ENCODE measurements at regions not wholly inside any gene's neighbourhood (a gene's known extent, or its start where the extent isn't known, plus 50 kb on each side); places are given as distances from the start of the nearest gene placed in this dataset.

- H3K9me2 ChIP-seq (ENCODE audit: insufficient read depth) = no peaks in the 10 kb centered on the region
- ATAC-seq (no peak), DNase-seq (ENCODE audit: low read depth, low spot score) (no peak)
- no peak overlapping the region for H3K9ac ChIP-seq (ENCODE audit: low read length)
- H3K4me1 ChIP-seq (ENCODE audit: control insufficient read depth in 1 of 2, insufficient read depth in 2 of 2, low read length in 2 of 2) = no peaks in the 10 kb centered on the region
- H3K4me2 ChIP-seq (ENCODE audit: low read length) = no peak overlapping the region
- no peak overlapping the region for H3K27ac ChIP-seq (ENCODE audit: low read depth, low read length)
- RAD21 ChIA-PET (ENCODE audit: low non-redundant PET in 1 of 2, low total read pairs in 2 of 2, uncharacterized antibody in 2 of 2, unreplicated experiment in 2 of 2) = no interaction called here
- no peaks in the 10 kb centered on the region for H3K36me3 ChIP-seq (ENCODE audit: control insufficient read depth in 1 of 2, insufficient read depth in 2 of 2, low read length in 2 of 2)
- intact Hi-C loops (cut with micrococcal nuclease) = no loop called here
- POLR2A ChIA-PET = no interaction called here
- CTCF ChIA-PET = no interaction called here
- no peaks in the 10 kb centered on the region for H3K27me3 ChIP-seq (ENCODE audit: insufficient read depth, low read length)
- BruUV-seq (replicated peaks) = no TSS peak
- H2AFZ ChIP-seq (ENCODE audit: low read depth, low read length, poor library complexity, severe bottlenecking) = no peak overlapping the region
- no peak for TF ChIP-seq EZH2phosphoT487 (IDR thresholded peaks at IDR 0.05; ENCODE audit: borderline replicate concordance)
- TF ChIP-seq RAD21 (IDR thresholded peaks at IDR 0.05; ENCODE audit: low read depth) = no peak
- TF ChIP-seq CBX3 (IDR thresholded peaks at IDR 0.05; ENCODE audit: low read depth) = no peak
- TF ChIP-seq YY1 (IDR thresholded peaks at IDR 0.05; ENCODE audit: extremely low read depth, insufficient replicate concordance, low read depth, low read length) = no peak
- no peak for TF ChIP-seq ZBTB33 (IDR thresholded peaks at IDR 0.05; ENCODE audit: extremely low read depth, insufficient replicate concordance, low read length)
- TF ChIP-seq ELF1 (IDR thresholded peaks at IDR 0.05; ENCODE audit: borderline replicate concordance, low read depth) = no peak
- no peak for TF ChIP-seq POLR2A (IDR thresholded peaks at IDR 0.05; ENCODE audit: borderline replicate concordance, extremely low read depth, insufficient read depth, insufficient read length)
- TF ChIP-seq JUND (IDR thresholded peaks at IDR 0.05) = no peak
- no peak for TF ChIP-seq CTCF (IDR thresholded peaks at IDR 0.05 in 2 of 3, conservative IDR thresholded peaks at IDR 0.05 in 1 of 3; ENCODE audit: borderline replicate concordance in 1 of 3, insufficient read depth in 1 of 3, low read depth in 2 of 3, low read length in 2 of 3)
- no peak for TF ChIP-seq ZFX (IDR thresholded peaks at IDR 0.05)
- TF ChIP-seq FOSL1 (IDR thresholded peaks at IDR 0.05; ENCODE audit: low read depth) = no peak
- TF ChIP-seq MAX (IDR thresholded peaks at IDR 0.05) = no peak
- TF ChIP-seq, protein P1, sequence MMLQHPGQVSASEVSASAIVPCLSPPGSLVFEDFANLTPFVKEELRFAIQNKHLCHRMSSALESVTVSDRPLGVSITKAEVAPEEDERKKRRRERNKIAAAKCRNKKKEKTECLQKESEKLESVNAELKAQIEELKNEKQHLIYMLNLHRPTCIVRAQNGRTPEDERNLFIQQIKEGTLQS (IDR thresholded peaks at IDR 0.05) = no peak
- no peak for TF ChIP-seq SP1 (IDR thresholded peaks at IDR 0.05; ENCODE audit: low read depth)
- no peak for TF ChIP-seq CEBPB (IDR thresholded peaks at IDR 0.05; ENCODE audit: low read depth)
- no peak for TF ChIP-seq TCF7L2 (IDR thresholded peaks at IDR 0.05; ENCODE audit: borderline replicate concordance, extremely low read depth, insufficient read depth, insufficient read length)
- no peaks in the 10 kb centered on the region for H4K20me1 ChIP-seq (ENCODE audit: insufficient read depth)
- H3K9me3 ChIP-seq (ENCODE audit: control insufficient read depth in 1 of 2, insufficient read depth in 1 of 2, low read depth in 1 of 2, low read length in 2 of 2) = peaks cover 5 to 10% of the 10 kb centered on the region in 2 experiments; a peak in 1 of 4 replicates
- no peak overlapping the region for H3K4me3 ChIP-seq (replicated peaks in 1 of 2; ENCODE audit: low read depth in 1 of 2, low read length in 2 of 2)
- H3K79me2 ChIP-seq (ENCODE audit: insufficient read depth, low read length) = no peaks in the 10 kb centered on the region
Measured at GRCh38 chr6:23367311-23367710, 758.7 kb upstream of the NRSN1 start.
